ENCODE measurements at regions not wholly inside any gene's neighbourhood (a gene's known extent, or its start where the extent isn't known, plus 50 kb on each side); places are given as distances from the start of the nearest gene placed in this dataset.

GRCh38 chr14:95437715-95438114 is 78.7 kb downstream of the SYNE3 start:
- DNase-seq (ENCODE audit: low read depth) = no peak
- TF ChIP-seq CTCF (conservative IDR thresholded peaks at IDR 0.05; ENCODE audit: low read depth, low read length) = no peak

GRCh38 chr14:95436354-95436753 is 80.1 kb downstream of the SYNE3 start:
- TF ChIP-seq CTCF (conservative IDR thresholded peaks at IDR 0.05; ENCODE audit: low read depth, low read length) = no peak
- no peak for DNase-seq (ENCODE audit: low read depth)
- H3K4me3 ChIP-seq (ENCODE audit: low read depth, low read length) = no peak overlapping the region

More at GRCh38 chr14:95437715-95438114, 78.7 kb downstream of the SYNE3 start:
- H3K4me3 ChIP-seq (ENCODE audit: low read depth, low read length) = no peak overlapping the region

- DNase-seq (ENCODE audit: low read depth) = no peak
- no peak overlapping the region for H3K4me3 ChIP-seq (ENCODE audit: low read depth, low read length)
- TF ChIP-seq CTCF (conservative IDR thresholded peaks at IDR 0.05; ENCODE audit: low read depth, low read length) = no peak
Measured at GRCh38 chr14:95434121-95434520, 82.3 kb downstream of the SYNE3 start.

GRCh38 chr14:95433094-95433478 is 83.4 kb downstream of the SYNE3 start:
- H3K4me3 ChIP-seq (ENCODE audit: low read depth, low read length) = no peak overlapping the region
- TF ChIP-seq CTCF (conservative IDR thresholded peaks at IDR 0.05; ENCODE audit: low read depth, low read length) = peak; percentile 28
- DNase-seq (ENCODE audit: low read depth) = no peak

GRCh38 chr14:95432144-95433093 is 84.0 kb downstream of the SYNE3 start:
- peak; percentile 94 for TF ChIP-seq CTCF (conservative IDR thresholded peaks at IDR 0.05; ENCODE audit: low read depth, low read length)
- DNase-seq (ENCODE audit: low read depth) = no peak
- no peak overlapping the region for H3K4me3 ChIP-seq (ENCODE audit: low read depth, low read length)

- no peak for DNase-seq (ENCODE audit: low read depth)
- TF ChIP-seq CTCF (conservative IDR thresholded peaks at IDR 0.05; ENCODE audit: low read depth, low read length) = peak; percentile 67
- H3K4me3 ChIP-seq (ENCODE audit: low read depth, low read length) = no peak overlapping the region
Measured at GRCh38 chr14:95431199-95432143, 85.0 kb downstream of the SYNE3 start.

Data from epithelial cell of proximal tubule (primary cell).